Omental fat pad (tissue), 3 donors: ENCODE measurements at regions not wholly inside any gene's neighbourhood (a gene's known extent, or its start where the extent isn't known, plus 50 kb on each side); places are given as distances from the start of the nearest gene placed in this dataset.

Experiments used
- ATAC-seq: fragments of 150-250 bp; one replicate; pipeline ENCODE4 v1.9.1; 2016; ENCODE audit warnings: mild to moderate bottlenecking, moderate library complexity; ENCODE audit not compliant: low FRiP score
- DNase-seq: peaks from one replicate; pipeline ENCODE4 v3.0.0-alpha.2; 2019; ENCODE audit warnings: low spot score
- TF ChIP-seq, protein P1 (sequence below), 3 donors: fragments of 450-650 bp; IDR thresholded peaks; one replicate each; pipeline ENCODE4 v1.5.1; 2016 to 2017; ENCODE audit warnings: antibody characterized with exemption in 3 of 3, mild to moderate bottlenecking in 3 of 3, moderate library complexity in 2 of 3

DNA sequence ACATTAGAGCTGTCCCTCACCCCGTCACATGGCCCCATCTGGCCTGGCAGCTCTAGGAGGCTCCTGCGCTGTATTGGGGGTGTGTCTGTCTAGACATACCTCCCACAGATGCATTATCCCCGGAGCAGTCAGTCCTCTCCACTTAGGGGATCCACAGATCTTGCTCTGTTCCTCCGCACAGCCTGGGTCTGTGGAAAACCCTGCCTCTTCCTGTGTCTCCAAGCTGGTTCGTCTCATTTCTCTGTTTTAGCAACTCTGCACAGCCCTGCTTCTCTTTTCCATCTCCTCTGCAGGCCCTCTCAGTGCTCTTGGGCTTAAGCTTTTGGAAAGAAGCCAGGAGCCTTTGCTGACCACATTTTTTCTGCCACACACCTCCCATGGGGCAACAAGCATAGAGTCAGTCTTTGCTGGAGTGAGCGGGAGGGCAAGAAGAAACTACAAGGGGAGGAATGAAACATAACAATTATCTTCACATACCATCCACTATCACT, 241.5 kb downstream of the FOXD2 start:
- ATAC-seq (no peak), DNase-seq (no peak)
- TF ChIP-seq, protein P1, sequence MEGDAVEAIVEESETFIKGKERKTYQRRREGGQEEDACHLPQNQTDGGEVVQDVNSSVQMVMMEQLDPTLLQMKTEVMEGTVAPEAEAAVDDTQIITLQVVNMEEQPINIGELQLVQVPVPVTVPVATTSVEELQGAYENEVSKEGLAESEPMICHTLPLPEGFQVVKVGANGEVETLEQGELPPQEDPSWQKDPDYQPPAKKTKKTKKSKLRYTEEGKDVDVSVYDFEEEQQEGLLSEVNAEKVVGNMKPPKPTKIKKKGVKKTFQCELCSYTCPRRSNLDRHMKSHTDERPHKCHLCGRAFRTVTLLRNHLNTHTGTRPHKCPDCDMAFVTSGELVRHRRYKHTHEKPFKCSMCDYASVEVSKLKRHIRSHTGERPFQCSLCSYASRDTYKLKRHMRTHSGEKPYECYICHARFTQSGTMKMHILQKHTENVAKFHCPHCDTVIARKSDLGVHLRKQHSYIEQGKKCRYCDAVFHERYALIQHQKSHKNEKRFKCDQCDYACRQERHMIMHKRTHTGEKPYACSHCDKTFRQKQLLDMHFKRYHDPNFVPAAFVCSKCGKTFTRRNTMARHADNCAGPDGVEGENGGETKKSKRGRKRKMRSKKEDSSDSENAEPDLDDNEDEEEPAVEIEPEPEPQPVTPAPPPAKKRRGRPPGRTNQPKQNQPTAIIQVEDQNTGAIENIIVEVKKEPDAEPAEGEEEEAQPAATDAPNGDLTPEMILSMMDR (IDR thresholded peaks at IDR 0.05) = no peak

DNA sequence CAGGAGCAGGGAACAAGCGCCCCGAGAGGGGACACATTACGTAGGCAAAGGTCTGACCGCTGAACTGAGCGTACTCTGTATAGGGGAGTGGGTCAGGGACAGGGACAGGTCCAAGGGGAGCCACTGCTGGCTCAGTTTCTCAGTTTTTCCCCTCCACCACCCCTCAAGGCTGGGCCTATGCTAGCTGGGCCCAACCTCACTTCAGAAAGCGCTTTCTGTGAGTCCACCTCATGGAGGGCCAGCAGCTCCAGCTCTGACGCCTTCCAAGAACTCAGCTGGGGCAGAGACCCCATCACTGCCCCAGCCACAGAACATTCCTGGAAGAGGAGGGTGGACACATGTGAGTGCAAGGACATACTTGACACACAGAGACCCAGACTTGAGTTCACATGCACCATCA, 242.0 kb downstream of the FOXD2 start:
- DNase-seq (no peak), ATAC-seq (no peak)
- TF ChIP-seq, protein P1 (IDR thresholded peaks at IDR 0.05) = no peak

DNA sequence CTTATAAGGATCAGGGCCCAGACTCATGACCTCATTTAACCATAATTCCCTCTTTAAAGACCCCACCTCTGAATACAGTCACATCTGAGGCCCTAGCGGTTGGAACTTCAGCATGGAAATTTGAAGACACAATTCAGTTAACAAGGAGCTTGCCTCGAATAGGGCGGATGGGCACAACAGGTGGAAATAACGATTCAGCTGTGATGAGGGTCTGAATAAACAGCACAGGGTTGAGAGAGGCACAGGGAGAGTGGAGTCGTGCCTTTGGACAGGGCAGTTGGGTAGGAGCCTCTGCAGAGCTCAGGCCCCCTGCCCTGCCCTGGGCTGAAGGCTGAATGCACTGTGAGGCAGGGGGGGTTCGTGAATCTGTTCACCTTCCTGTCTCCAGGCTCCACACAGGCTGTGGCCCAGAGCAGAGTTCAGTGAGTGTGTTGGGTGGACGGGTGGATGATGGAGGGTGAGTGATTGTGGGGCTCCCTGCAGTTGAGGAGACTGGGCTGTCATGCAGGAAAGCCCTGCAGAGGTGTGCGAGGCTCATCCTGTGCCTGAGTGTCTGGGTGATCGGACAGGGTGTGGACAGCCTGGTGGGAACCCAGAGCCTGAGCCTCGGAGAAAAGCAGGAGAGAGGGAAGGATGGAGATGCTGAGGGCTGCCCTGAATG, 243.1 kb downstream of the FOXD2 start:
- DNase-seq (no peak), ATAC-seq (no peak)
- TF ChIP-seq, protein P1 (IDR thresholded peaks at IDR 0.05) = no peak

DNA sequence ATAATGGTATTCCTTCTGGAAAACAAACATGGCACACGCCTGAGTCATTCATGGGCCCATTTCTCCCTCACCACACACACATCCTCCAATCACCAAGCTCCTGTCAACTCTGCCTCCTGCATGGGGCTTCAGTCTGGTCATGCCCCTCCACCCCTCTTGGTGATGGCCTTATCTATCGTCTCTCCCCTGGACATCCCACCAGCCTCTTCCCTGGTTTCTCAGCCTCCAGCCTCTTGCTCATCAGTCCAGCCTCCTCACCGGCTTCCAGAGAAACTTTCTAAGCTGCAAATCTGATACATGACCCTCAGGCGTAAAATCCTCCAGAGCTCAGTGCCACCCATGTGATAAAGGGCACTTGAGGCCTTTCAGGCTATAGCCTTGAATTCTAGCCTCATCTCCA, 243.9 kb downstream of the FOXD2 start:
- ATAC-seq (no peak), DNase-seq (no peak)
- TF ChIP-seq, protein P1 (IDR thresholded peaks at IDR 0.05) = no peak

DNA sequence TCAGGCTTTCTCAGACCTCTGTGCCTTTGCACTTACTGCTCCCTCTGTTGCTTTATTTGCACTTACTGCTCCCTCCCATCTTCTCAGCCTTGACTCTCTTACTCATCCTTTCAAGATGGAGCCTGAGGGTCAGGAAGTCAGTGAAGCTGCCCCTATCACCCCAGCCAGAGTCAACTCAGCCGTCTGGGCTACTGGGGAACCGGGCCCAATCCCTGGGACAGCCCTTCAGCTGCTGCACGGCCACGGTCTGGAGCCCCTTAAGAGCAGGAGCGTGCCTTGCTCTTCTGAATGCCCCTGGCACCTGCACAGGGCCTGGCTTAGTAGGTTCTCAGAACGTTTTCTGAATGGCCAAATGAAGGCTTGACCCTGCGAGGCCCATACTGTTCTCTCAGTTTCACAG, 244.4 kb downstream of the FOXD2 start:
- no peak for DNase-seq
- TF ChIP-seq, protein P1 (IDR thresholded peaks at IDR 0.05) = no peak
- no peak for ATAC-seq

DNA sequence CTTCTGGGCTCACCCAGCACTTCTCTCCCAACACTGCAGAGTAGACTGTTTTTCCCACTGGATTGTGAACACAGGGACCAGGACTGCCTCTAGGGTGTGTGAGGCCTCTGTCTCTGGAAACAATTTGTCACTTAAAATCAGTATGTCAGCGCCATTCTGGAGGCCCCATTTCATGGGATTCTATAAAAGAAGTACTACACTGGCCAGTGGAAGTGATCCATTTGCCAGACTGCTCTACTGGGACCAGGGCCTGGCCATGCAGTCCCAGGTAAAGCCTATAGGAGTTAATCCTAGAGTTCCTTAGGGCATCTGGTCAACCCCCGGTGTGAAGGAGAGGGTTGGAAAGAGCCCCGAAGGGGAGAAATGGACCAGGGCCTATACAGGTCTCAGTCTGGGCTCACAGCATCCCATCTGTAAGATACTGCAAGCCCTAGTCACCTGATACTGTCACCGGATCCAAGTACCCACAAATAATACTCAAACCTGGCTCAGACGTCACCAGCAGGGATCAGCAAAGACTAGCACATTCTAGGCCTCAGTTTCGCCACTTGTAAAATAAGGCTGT, 245.0 kb downstream of the FOXD2 start:
- ATAC-seq = no peak
- TF ChIP-seq, protein P1 (IDR thresholded peaks at IDR 0.05) = no peak
- DNase-seq = no peak

DNA sequence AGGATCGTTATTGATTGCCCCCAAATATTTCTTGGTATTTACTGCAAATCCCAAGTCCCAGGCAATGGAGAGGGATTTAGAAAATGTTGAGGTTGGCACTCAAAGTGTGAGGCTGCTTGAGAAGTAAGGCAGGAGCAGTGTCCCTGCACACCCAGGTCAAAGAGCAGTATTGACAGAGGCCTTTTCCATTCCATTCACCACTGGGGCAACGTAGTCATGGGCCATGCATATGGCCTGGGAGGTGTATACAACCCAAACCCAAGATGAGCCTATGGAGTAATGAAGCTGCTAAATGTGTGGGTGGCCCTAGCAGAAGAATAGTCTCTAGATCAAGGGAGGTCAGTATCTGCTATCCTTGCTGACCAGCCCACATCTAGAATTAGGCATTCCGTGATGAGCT, 245.6 kb downstream of the FOXD2 start:
- TF ChIP-seq, protein P1 (IDR thresholded peaks at IDR 0.05) = no peak
- no peak for ATAC-seq
- DNase-seq = no peak
